Muscle of leg (tissue), 3 donors: ENCODE measurements at regions not wholly inside any gene's neighbourhood (a gene's known extent, or its start where the extent isn't known, plus 50 kb on each side); places are given as distances from the start of the nearest gene placed in this dataset.

Experiments
- DNase-seq: peaks from one replicate; pipeline ENCODE4 v3.0.0; 2013
- H3K27ac ChIP-seq: one replicate; pipeline ENCODE4 v1.5.1; 2013; ENCODE audit warnings: mild to moderate bottlenecking, low read length, control low read depth
- H3K27me3 ChIP-seq: one replicate; pipeline ENCODE4 v1.6.1; 2013; ENCODE audit warnings: low read length; ENCODE audit not compliant: control insufficient read depth, insufficient read depth
- H3K36me3 ChIP-seq: one replicate; pipeline ENCODE4 v1.6.1; 2013; ENCODE audit warnings: low read length; ENCODE audit not compliant: control insufficient read depth, insufficient read depth
- H3K4me1 ChIP-seq: one replicate; pipeline ENCODE4 v1.6.1; 2013; ENCODE audit warnings: low read length; ENCODE audit not compliant: control insufficient read depth, insufficient read depth
- H3K4me3 ChIP-seq: one replicate; pipeline ENCODE4 v1.5.1; 2013; ENCODE audit warnings: low read length, control low read depth
- H3K9me3 ChIP-seq: replicated peaks from 2 replicates; pipeline ENCODE4 v1.6.1; 2013; ENCODE audit warnings: low read depth, low read length; ENCODE audit not compliant: control insufficient read depth
- WGBS: methylation state at CpG from one replicate; pipeline ENCODE4 v1.1.5; 2013; ENCODE audit warnings: missing lambda C conversion rate; ENCODE audit not compliant: insufficient coverage; 5-methylcytosine and 5-hydroxymethylcytosine counted together

DNA sequence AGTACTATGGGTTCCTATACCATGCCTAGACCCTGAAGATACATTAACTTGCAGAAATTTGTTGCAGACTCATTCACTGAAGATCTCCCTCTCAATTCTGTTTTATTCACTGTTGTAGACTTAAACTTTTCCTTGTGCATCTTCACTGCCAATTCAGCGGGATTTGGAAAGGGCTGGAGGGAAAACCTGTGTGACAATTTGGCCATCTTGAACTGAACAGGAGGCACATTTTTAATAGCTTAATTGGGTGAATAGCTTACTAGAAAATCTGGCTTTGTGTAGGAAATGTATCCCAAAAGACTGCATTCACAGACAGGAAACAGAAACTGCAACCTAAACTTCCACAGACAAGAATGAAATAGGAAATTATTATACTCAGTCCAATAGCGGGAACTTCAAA is 512.3 kb downstream of the XIRP2 start:
- DNase-seq: peak; percentile 8
- Histone ChIP-seq H3K9me3 (no peaks in the 10 kb centered on the region), H3K36me3 (no peaks in the 10 kb centered on the region), H3K4me1 (no peaks in the 10 kb centered on the region), H3K27me3 (no peaks in the 10 kb centered on the region), H3K4me3 (no peak overlapping the region), H3K27ac (no peak overlapping the region)
- WGBS: no CpG with 5 or more reads among the region's 2 CpGs

- peak; percentile 52 for DNase-seq
- Histone ChIP-seq H3K4me1 (no peaks in the 10 kb centered on the region), H3K4me3 (no peak overlapping the region), H3K27me3 (no peaks in the 10 kb centered on the region), H3K36me3 (no peaks in the 10 kb centered on the region), H3K9me3 (no peaks in the 10 kb centered on the region), H3K27ac (no peak overlapping the region)
- WGBS: no CpG with 5 or more reads among the region's 3 CpGs
These were observed 510.6 kb downstream of the XIRP2 start for GRCh38 chr2:167398873-167399272.

- H3K36me3 ChIP-seq: no peaks in the 10 kb centered on the region
- H3K9me3 ChIP-seq: no peaks in the 10 kb centered on the region
- WGBS: no CpG with 5 or more reads among the region's 1 CpG
- no peak for DNase-seq
- H3K4me1 ChIP-seq: no peaks in the 10 kb centered on the region
- no peaks in the 10 kb centered on the region for H3K27me3 ChIP-seq
- no peak overlapping the region for H3K27ac ChIP-seq
- no peak overlapping the region for H3K4me3 ChIP-seq
These were observed 500.6 kb downstream of the XIRP2 start for GRCh38 chr2:167388901-167389300.

DNA sequence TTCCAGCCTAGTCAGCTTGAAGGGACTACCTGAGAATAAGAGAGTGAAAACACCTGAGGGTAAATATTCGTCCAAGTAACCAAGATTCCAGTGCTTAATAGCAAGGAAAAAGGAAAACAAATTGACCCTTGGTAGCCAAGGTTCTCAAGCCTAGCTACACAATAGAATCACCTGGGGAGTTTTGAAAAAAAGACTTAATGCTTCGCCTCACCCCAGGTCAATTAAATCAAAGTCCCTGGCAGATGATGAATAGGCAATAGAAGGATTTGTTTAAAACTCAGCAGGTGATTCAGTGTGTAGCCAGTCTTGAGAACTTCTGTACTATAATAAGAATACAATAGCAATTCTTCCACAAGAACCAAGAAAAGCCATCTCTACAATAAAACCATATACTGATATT is 500.2 kb downstream of the XIRP2 start:
- Histone ChIP-seq H3K27me3 (no peaks in the 10 kb centered on the region), H3K4me3 (no peak overlapping the region), H3K4me1 (no peaks in the 10 kb centered on the region), H3K9me3 (no peaks in the 10 kb centered on the region), H3K27ac (no peak overlapping the region), H3K36me3 (no peaks in the 10 kb centered on the region)
- DNase-seq: no peak
- no CpG with 5 or more reads among the region's 2 CpGs for WGBS

DNA sequence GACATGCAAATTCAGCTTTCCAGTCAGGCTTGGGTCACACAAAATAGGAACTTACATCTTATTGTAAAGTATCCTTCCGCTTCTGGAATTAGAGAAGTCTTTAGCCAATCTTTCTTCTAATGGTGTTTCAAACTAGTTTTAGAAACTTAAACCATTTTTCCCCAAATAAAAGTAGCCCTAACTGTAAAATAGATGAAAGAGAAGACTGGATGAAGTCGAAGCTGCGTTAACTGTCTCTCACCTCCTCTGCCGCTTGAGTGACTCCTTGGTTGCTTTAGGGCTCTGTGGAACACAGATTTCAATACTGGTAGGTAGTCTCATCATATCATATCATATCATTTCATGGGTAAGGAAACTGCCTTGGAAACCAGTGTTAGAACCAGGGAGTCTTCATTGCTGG is 498.4 kb downstream of the XIRP2 start:
- DNase-seq: no peak
- no CpG with 5 or more reads among the region's 4 CpGs for WGBS
- Histone ChIP-seq H3K36me3 (no peaks in the 10 kb centered on the region), H3K4me3 (no peak overlapping the region), H3K4me1 (no peaks in the 10 kb centered on the region), H3K27ac (no peak overlapping the region), H3K27me3 (no peaks in the 10 kb centered on the region), H3K9me3 (no peaks in the 10 kb centered on the region)

DNA sequence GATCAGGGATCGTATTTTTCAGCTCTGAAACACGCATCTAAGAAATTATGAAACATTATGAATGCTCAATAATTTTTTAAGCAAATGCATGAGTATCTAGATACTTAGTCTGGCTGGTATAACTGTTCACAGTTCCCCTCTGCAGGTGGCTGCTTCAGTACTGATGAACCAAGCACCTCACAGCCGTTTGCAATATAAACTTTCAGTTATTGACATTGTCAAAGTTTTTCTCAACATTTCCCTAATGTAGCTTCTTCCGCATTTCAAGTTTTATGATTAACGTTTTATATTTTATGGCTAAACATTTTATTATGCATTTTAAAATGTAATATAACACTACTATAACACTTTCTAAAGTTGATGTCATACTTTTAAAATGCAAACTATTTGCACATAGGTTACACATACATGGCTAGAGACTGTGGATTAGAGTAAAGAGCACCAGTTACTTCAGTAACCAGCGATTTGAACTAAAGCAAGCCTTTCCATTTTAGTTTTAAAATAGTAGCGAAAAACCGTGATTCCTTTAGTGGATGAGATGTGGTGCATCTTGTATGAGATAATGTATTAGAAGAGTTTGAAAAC is 495.4 kb downstream of the XIRP2 start:
- WGBS: no CpG with 5 or more reads among the region's 8 CpGs
- H3K4me3 ChIP-seq: no peak overlapping the region
- DNase-seq: no peak
- H3K27ac ChIP-seq: no peak overlapping the region
- H3K4me1 ChIP-seq: no peaks in the 10 kb centered on the region
- H3K9me3 ChIP-seq: no peaks in the 10 kb centered on the region
- no peaks in the 10 kb centered on the region for H3K36me3 ChIP-seq
- no peaks in the 10 kb centered on the region for H3K27me3 ChIP-seq

- Histone ChIP-seq H3K9me3 (no peaks in the 10 kb centered on the region), H3K4me3 (no peak overlapping the region), H3K27me3 (no peaks in the 10 kb centered on the region), H3K4me1 (no peaks in the 10 kb centered on the region), H3K36me3 (no peaks in the 10 kb centered on the region), H3K27ac (no peak overlapping the region)
- DNase-seq: no peak
- WGBS: no CpG with 5 or more reads among the region's 2 CpGs
These were observed 493.1 kb downstream of the XIRP2 start for GRCh38 chr2:167381349-167381748.

DNA sequence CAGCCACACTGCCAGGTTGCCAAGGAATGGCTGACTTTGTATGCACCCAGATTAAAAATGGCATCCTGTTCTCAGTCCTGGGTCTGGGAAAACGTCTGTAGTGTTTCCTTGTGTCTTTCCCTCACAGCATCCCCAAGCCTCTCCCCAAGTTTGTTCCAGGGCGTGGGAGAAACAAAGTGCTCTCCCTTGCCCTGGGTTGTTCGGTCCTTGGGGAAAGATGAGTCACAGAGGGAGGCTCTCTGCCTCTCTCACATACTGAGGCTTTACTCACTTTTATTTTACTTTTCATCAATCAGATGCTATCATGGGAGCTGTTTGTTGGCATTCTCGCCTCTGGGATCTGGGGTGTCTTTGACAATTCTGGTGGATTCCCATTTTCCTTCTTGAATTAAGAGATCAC is 492.3 kb downstream of the XIRP2 start:
- no peaks in the 10 kb centered on the region for H3K4me1 ChIP-seq
- H3K27ac ChIP-seq: no peak overlapping the region
- no CpG with 5 or more reads among the region's 4 CpGs for WGBS
- DNase-seq: no peak
- no peak overlapping the region for H3K4me3 ChIP-seq
- H3K36me3 ChIP-seq: no peaks in the 10 kb centered on the region
- H3K27me3 ChIP-seq: no peaks in the 10 kb centered on the region
- no peaks in the 10 kb centered on the region for H3K9me3 ChIP-seq

GRCh38 chr2:167380094-167380493 is 491.8 kb downstream of the XIRP2 start:
- H3K36me3 ChIP-seq: no peaks in the 10 kb centered on the region
- no peak for DNase-seq
- H3K9me3 ChIP-seq: no peaks in the 10 kb centered on the region
- no peak overlapping the region for H3K27ac ChIP-seq
- H3K4me1 ChIP-seq: no peaks in the 10 kb centered on the region
- no peaks in the 10 kb centered on the region for H3K27me3 ChIP-seq
- no peak overlapping the region for H3K4me3 ChIP-seq
- WGBS: 85% methylated on average over 2 of the region's 2 CpGs

DNA sequence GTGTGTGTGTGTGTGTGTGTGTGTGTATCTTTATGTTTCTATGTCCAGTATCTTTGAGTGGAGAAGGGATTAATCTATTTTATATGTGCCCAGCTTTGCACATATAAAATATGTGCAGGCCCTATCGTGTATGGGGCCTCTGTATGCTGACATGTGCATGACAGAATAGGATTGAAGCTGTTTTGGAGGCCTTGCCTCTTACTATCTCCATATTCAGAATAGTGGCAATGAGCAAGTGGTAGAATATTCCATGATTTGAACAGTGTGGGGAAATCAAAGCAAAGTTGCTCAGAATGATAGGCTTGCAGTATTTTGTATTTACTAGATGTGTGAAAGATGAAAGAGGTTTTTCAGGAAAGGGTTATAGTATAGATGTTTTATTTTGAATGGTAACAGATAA is 480.8 kb downstream of the XIRP2 start:
- H3K4me1 ChIP-seq: no peaks in the 10 kb centered on the region
- no peak overlapping the region for H3K27ac ChIP-seq

GRCh38 chr2:167368371-167368770 is 480.1 kb downstream of the XIRP2 start:
- no peak overlapping the region for H3K27ac ChIP-seq
- DNase-seq: no peak
- H3K9me3 ChIP-seq: no peaks in the 10 kb centered on the region
- no peaks in the 10 kb centered on the region for H3K27me3 ChIP-seq
- WGBS: no CpG with 5 or more reads among the region's 3 CpGs
- H3K4me3 ChIP-seq: no peak overlapping the region
- no peaks in the 10 kb centered on the region for H3K36me3 ChIP-seq
- H3K4me1 ChIP-seq: no peaks in the 10 kb centered on the region

More for the DNA sequence above, 480.8 kb downstream of the XIRP2 start:
- DNase-seq: no peak
- no peaks in the 10 kb centered on the region for H3K27me3 ChIP-seq
- no peaks in the 10 kb centered on the region for H3K36me3 ChIP-seq
- no CpG with 5 or more reads among the region's 1 CpG for WGBS
- H3K4me3 ChIP-seq: no peak overlapping the region
- no peaks in the 10 kb centered on the region for H3K9me3 ChIP-seq
